Activated CD4-positive, alpha-beta memory T cell treated with anti-CD3 and anti-CD28 coated beads for 36 hours (primary cell): ENCODE measurements at regions not wholly inside any gene's neighbourhood (a gene's known extent, or its start where the extent isn't known, plus 50 kb on each side); places are given as distances from the start of the nearest gene placed in this dataset.

Source experiments
- CTCF ChIA-PET: fragments of 350-600 bp; sonication (Branson Sonifier 250); formaldehyde crosslinking; loops from one replicate; lab custom pipeline; 2021; ENCODE audit warnings: antibody characterized with exemption, inconsistent platforms; lab: Charles Lee
- POLR2A ChIA-PET: fragments of 350-600 bp; sonication (Branson Sonifier 250); formaldehyde crosslinking; loops from one replicate; lab custom pipeline; 2021; ENCODE audit warnings: antibody characterized with exemption; lab: Charles Lee
- DNase-seq: peaks from one replicate; pipeline ENCODE4 v3.0.0-alpha.2; 2020
- H3K27ac Mint-ChIP-seq: one replicate; pipeline ENCODE4 v1.8.0; 2021; ENCODE audit warnings: mixed read lengths
- H3K27me3 Mint-ChIP-seq: one replicate; pipeline ENCODE4 v1.8.0; 2021; ENCODE audit warnings: mixed read lengths
- H3K36me3 Mint-ChIP-seq: one replicate; pipeline ENCODE4 v1.8.0; 2021; ENCODE audit warnings: mixed read lengths
- H3K4me1 Mint-ChIP-seq: one replicate; pipeline ENCODE4 v1.8.0; 2021; ENCODE audit warnings: low read depth, mixed read lengths
- H3K4me3 Mint-ChIP-seq: one replicate; pipeline ENCODE4 v1.8.0; 2021; ENCODE audit warnings: mild to moderate bottlenecking, mixed read lengths
- H3K9me3 Mint-ChIP-seq: one replicate; pipeline ENCODE4 v1.8.0; 2021; ENCODE audit warnings: mixed read lengths
- intact Hi-C: fragments of 100-400 bp; cut with micrococcal nuclease; formaldehyde crosslinking; loops from one replicate; pipeline ENCODE4 v1.15.1; 2023

- H3K27me3 Mint-ChIP-seq, result no peaks in the 10 kb centered on the region
- no peak for DNase-seq
- ChIA-PET POLR2A (no interaction called here), CTCF (interaction anchor here (0.6 to 2.9 kb wide), 9 partner anchors 16 to 221 kb away, joined by 3 to 18 read pairs (median 6); no protein-coding TSS in a partner anchor)
- H3K4me3 Mint-ChIP-seq, result no peak overlapping the region
- H3K9me3 Mint-ChIP-seq, result peaks cover 2% of the 10 kb centered on the region
- H3K4me1 Mint-ChIP-seq, result no peaks in the 10 kb centered on the region
- H3K27ac Mint-ChIP-seq, result no peak overlapping the region
- intact Hi-C loops, result loop anchor here (1.0 to 5.0 kb wide), 2 partner anchors 93 to 221 kb away; partner anchors contain the start of genes ITGA1 and PELO
- H3K36me3 Mint-ChIP-seq, result no peaks in the 10 kb centered on the region
Observed at GRCh38 chr5:52693836-52694235, 93.9 kb upstream of the ITGA1 start.

DNA sequence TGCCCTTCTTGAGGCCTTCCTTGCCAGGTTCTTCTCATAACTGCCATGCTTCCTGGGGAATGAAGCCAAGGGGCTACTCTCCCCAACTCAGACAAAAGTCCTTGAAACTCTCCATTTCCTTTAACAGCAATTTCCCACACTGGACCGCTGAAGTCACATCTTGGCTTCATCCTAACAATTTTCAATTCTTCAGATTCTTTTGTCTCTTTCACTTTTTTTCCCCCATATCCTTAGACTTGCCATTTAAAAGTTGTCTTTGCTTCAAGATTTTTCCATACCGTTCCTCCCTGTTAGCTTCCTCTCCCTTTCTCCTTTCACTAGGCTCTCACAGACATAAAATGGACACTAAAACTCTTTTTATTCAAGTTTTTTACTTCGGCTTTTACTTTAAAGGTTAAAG lies 93.1 kb upstream of the ITGA1 start:
- ChIA-PET CTCF (interaction anchor here (0.6 to 2.9 kb wide), 3 partner anchors 105 to 221 kb away, joined by 3 to 18 read pairs (median 16); no protein-coding TSS in a partner anchor), POLR2A (no interaction called here)
- DNase-seq, result no peak
- no peak overlapping the region for H3K4me3 Mint-ChIP-seq
- no peaks in the 10 kb centered on the region for H3K4me1 Mint-ChIP-seq
- H3K27ac Mint-ChIP-seq, result no peak overlapping the region
- intact Hi-C loops, result loop anchor here (5.0 kb wide), 1 partner anchor 93 kb away; the partner anchor contains the start of genes ITGA1 and PELO
- no peaks in the 10 kb centered on the region for H3K27me3 Mint-ChIP-seq
- H3K36me3 Mint-ChIP-seq, result no peaks in the 10 kb centered on the region
- H3K9me3 Mint-ChIP-seq, result peaks cover 2% of the 10 kb centered on the region

- no peaks in the 10 kb centered on the region for H3K9me3 Mint-ChIP-seq
- no peak overlapping the region for H3K27ac Mint-ChIP-seq
- ChIA-PET CTCF (interaction anchor here (0.7 kb wide), 1 partner anchor 1413 kb away, joined by 3 read pairs; no protein-coding TSS in a partner anchor), POLR2A (no interaction called here)
- H3K4me1 Mint-ChIP-seq, result peaks cover 14% of the 10 kb centered on the region
- no peaks in the 10 kb centered on the region for H3K27me3 Mint-ChIP-seq
- no peaks in the 10 kb centered on the region for H3K36me3 Mint-ChIP-seq
- intact Hi-C loops, result no loop called here
- no peak overlapping the region for H3K4me3 Mint-ChIP-seq
- no peak for DNase-seq
Observed at GRCh38 chr5:52702877-52703276, 84.8 kb upstream of the ITGA1 start.

- ChIA-PET CTCF (interaction anchor here (0.7 kb wide), 1 partner anchor 1413 kb away, joined by 3 read pairs; no protein-coding TSS in a partner anchor), POLR2A (no interaction called here)
- Mint-ChIP-seq H3K27me3 (no peaks in the 10 kb centered on the region), H3K27ac (no peak overlapping the region), H3K4me1 (peaks cover 15% of the 10 kb centered on the region), H3K9me3 (no peaks in the 10 kb centered on the region), H3K4me3 (no peak overlapping the region), H3K36me3 (no peaks in the 10 kb centered on the region)
- intact Hi-C loops, result no loop called here
- no peak for DNase-seq
Observed at GRCh38 chr5:52703321-52703720, 84.4 kb upstream of the ITGA1 start.

DNA sequence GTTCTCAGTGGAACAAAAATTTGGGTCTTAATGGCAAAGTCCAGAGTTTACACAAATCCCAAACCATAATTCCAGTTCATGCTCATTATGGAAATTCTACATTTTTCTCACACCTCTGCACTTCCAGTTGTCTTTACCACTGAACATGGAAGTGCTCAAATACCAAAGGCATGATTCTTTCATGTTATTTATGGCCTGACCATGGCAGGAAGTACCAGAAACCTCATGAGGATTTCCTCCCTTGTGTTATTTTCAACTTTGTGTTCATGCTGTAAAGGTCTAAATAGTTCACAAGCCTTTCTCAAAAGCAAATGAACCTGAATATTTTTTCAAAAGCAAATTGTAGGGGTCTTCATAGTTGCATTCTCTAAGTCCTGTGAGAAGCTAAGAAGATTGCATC lies 82.0 kb upstream of the ITGA1 start:
- Mint-ChIP-seq H3K36me3 (no peaks in the 10 kb centered on the region), H3K4me1 (peaks cover 30% of the 10 kb centered on the region), H3K4me3 (no peak overlapping the region), H3K27me3 (no peaks in the 10 kb centered on the region), H3K27ac (no peak overlapping the region), H3K9me3 (no peaks in the 10 kb centered on the region)
- intact Hi-C loops, result loop anchor here (5.0 kb wide), 1 partner anchor 97 kb away; no protein-coding TSS in a partner anchor
- CTCF ChIA-PET, result no interaction called here
- DNase-seq, result no peak
- POLR2A ChIA-PET, result no interaction called here

GRCh38 chr5:52706775-52707174 lies 80.9 kb upstream of the ITGA1 start:
- Mint-ChIP-seq H3K27me3 (no peaks in the 10 kb centered on the region), H3K4me1 (peaks cover 30% of the 10 kb centered on the region), H3K36me3 (no peaks in the 10 kb centered on the region), H3K4me3 (no peak overlapping the region), H3K27ac (no peak overlapping the region), H3K9me3 (no peaks in the 10 kb centered on the region)
- CTCF ChIA-PET, result no interaction called here
- intact Hi-C loops, result loop anchor here (5.0 kb wide), 1 partner anchor 96 kb away; no protein-coding TSS in a partner anchor
- POLR2A ChIA-PET, result no interaction called here
- DNase-seq, result no peak

GRCh38 chr5:52707616-52708015 lies 80.1 kb upstream of the ITGA1 start:
- no peaks in the 10 kb centered on the region for H3K36me3 Mint-ChIP-seq
- peaks cover 32% of the 10 kb centered on the region for H3K4me1 Mint-ChIP-seq
- ChIA-PET POLR2A (no interaction called here), CTCF (no interaction called here)
- DNase-seq, result no peak
- intact Hi-C loops, result loop anchor here (2.0 to 5.0 kb wide), 2 partner anchors 17 to 95 kb away; no protein-coding TSS in a partner anchor
- H3K27ac Mint-ChIP-seq, result no peak overlapping the region
- no peaks in the 10 kb centered on the region for H3K27me3 Mint-ChIP-seq
- no peaks in the 10 kb centered on the region for H3K9me3 Mint-ChIP-seq
- H3K4me3 Mint-ChIP-seq, result no peak overlapping the region

DNA sequence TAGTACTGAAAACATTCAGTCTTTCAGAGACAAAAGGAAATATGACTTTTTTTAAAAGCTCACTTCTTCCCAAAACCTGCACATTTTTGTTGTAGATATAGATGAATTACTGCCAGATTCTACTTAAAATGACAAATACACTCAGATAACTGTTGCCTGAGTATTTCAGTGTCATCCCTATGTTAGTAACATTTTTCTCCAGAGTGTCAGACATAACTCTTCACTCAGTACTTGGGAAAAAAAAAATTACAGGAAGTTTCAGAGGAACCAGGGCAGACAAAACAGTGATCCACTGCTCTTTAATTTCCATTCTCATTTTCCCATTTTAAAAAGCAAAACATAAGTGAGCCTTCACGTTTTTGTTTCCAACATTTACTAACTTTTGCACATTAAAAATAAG lies 79.3 kb upstream of the ITGA1 start:
- DNase-seq, result no peak
- intact Hi-C loops, result loop anchor here (2.0 to 5.0 kb wide), 2 partner anchors 16 to 94 kb away; no protein-coding TSS in a partner anchor
- Mint-ChIP-seq H3K4me1 (peaks cover 36% of the 10 kb centered on the region), H3K27ac (no peak overlapping the region), H3K36me3 (no peaks in the 10 kb centered on the region), H3K9me3 (no peaks in the 10 kb centered on the region), H3K4me3 (no peak overlapping the region), H3K27me3 (no peaks in the 10 kb centered on the region)
- ChIA-PET POLR2A (no interaction called here), CTCF (interaction anchor here (1.3 kb wide), 1 partner anchor 91 kb away, joined by 4 read pairs; no protein-coding TSS in a partner anchor)

DNA sequence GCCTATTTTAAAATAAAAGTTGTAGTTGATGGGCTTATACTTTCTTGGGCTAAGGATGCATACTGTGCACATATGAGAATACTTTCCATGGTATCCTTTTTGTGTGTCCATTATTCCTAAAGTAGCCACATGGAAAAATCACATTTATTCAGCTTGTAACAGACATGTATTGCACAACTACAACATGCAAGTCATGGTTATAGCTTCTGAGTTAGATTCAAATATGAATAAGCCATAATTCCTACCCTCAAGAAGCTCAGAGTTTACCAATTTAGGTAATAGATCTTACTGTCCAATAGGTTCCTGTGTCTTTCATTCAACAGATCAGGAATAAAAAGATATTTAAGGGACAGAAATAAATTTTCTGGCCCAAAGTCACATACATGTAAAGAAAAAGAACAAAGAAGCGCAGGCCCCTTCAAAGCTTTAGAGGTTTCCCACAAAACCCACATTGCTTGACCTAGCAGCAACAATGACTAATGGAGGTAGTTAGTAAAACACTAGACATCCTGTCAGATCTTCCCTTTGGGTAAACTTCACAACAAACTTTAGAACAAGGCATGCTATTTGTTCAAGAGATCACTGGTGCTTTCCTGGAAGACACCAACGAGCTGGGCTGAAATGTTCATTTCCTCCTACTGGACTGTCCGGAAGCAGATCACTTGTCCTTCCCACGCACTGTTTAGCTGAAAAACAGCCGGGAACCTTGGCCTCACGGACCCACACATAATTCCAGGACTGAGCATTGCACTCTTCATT lies 78.4 kb upstream of the ITGA1 start:
- Mint-ChIP-seq H3K27me3 (no peaks in the 10 kb centered on the region), H3K9me3 (no peaks in the 10 kb centered on the region), H3K4me1 (peaks cover 36% of the 10 kb centered on the region), H3K4me3 (no peak overlapping the region), H3K27ac (peak overlapping the region; percentile 35), H3K36me3 (no peaks in the 10 kb centered on the region)
- intact Hi-C loops, result loop anchor here (2.0 to 5.0 kb wide), 2 partner anchors 15 to 93 kb away; no protein-coding TSS in a partner anchor
- DNase-seq, result peak; percentile 31
- ChIA-PET CTCF (interaction anchor here (0.9 to 1.4 kb wide), 3 partner anchors 16 to 90 kb away, joined by 3 to 5 read pairs (median 4); no protein-coding TSS in a partner anchor), POLR2A (interaction anchor here (0.9 to 1.5 kb wide), 2 partner anchors 34 to 90 kb away, joined by 3 to 5 read pairs; no protein-coding TSS in a partner anchor)

DNA sequence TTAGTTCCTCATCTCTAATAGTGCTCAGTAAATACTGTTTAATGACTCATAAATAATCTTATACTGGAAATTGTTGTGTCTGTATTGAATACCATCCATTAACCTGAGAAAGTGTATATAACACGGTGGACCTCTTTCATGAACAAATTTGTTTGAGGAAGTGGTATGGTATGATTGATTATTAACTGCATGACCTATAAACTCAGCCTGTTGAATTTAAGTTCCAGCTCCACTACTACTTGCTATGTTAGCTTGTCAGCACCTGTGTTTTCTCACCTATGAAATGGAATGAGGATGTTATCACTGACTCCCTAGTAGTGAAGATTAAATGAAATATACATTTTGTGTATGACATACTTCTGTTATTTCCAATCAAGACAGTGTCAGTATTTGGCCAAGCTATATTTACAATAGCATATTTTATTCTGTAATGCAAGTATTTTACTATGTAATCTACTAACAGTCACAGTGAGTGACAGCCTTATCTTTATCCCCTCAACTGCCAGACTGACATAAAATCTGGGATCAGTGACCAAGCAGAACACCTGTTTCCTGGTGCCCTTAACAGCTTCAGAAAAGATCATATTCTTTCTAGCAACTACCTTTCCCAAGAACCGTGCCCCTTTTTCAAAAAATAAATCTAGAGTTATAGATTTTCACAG lies 77.3 kb upstream of the ITGA1 start:
- Mint-ChIP-seq H3K4me3 (no peak overlapping the region), H3K4me1 (peaks cover 34% of the 10 kb centered on the region), H3K27ac (peak overlapping the region; percentile 13), H3K27me3 (no peaks in the 10 kb centered on the region), H3K9me3 (no peaks in the 10 kb centered on the region), H3K36me3 (no peaks in the 10 kb centered on the region)
- ChIA-PET POLR2A (interaction anchor here (1.5 kb wide), 1 partner anchor 89 kb away, joined by 5 read pairs; no protein-coding TSS in a partner anchor), CTCF (interaction anchor here (1.4 kb wide), 1 partner anchor 17 kb away, joined by 5 read pairs; no protein-coding TSS in a partner anchor)
- intact Hi-C loops, result loop anchor here (2.0 kb wide), 1 partner anchor 32 kb away; no protein-coding TSS in a partner anchor
- no peak for DNase-seq

GRCh38 chr5:52710972-52711596 lies 76.6 kb upstream of the ITGA1 start:
- Mint-ChIP-seq H3K9me3 (no peaks in the 10 kb centered on the region), H3K4me3 (no peak overlapping the region), H3K27ac (no peak overlapping the region), H3K36me3 (peaks cover 2% of the 10 kb centered on the region), H3K27me3 (no peaks in the 10 kb centered on the region), H3K4me1 (peaks cover 28% of the 10 kb centered on the region)
- intact Hi-C loops, result loop anchor here (2.0 kb wide), 1 partner anchor 32 kb away; no protein-coding TSS in a partner anchor
- ChIA-PET POLR2A (no interaction called here), CTCF (no interaction called here)
- no peak for DNase-seq
